ENCODE measurements at regions not wholly inside any gene's neighbourhood (a gene's known extent, or its start where the extent isn't known, plus 50 kb on each side); places are given as distances from the start of the nearest gene placed in this dataset.

DNA sequence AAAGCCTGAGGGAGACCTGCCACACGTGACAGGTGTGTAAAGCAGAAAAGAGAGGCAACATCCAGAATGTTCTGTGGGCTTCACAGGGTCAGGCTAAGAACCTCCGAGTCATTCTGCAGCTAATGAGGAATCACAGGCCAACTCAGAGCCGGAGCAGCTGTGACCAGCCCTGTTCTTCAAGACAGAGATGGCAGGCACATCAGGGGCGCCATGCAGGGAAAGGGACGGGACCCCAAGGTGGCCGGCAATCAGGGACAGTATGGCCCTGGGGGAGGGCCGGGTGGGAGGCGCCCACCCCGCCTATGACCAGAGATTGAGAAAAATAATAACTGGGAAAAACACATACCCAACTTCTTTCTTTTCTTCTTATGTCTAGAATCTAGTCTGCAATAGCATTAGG, 316.7 kb upstream of the SALL3 start:
- no peak for DNase-seq
- Histone ChIP-seq H3K4me3 (no peak overlapping the region), H3K27ac (no peak overlapping the region), H3K9me3 (no peaks in the 10 kb centered on the region), H3K36me3 (no peaks in the 10 kb centered on the region), H3K4me1 (no peaks in the 10 kb centered on the region), H3K27me3 (peaks cover 0 to 9% of the 10 kb centered on the region in 2 donors)
- intact Hi-C loops (cut with DNase I; ENCODE audit: low total_unique reads): no loop called here
- TF ChIP-seq, protein P1, sequence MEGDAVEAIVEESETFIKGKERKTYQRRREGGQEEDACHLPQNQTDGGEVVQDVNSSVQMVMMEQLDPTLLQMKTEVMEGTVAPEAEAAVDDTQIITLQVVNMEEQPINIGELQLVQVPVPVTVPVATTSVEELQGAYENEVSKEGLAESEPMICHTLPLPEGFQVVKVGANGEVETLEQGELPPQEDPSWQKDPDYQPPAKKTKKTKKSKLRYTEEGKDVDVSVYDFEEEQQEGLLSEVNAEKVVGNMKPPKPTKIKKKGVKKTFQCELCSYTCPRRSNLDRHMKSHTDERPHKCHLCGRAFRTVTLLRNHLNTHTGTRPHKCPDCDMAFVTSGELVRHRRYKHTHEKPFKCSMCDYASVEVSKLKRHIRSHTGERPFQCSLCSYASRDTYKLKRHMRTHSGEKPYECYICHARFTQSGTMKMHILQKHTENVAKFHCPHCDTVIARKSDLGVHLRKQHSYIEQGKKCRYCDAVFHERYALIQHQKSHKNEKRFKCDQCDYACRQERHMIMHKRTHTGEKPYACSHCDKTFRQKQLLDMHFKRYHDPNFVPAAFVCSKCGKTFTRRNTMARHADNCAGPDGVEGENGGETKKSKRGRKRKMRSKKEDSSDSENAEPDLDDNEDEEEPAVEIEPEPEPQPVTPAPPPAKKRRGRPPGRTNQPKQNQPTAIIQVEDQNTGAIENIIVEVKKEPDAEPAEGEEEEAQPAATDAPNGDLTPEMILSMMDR (IDR thresholded peaks at IDR 0.05): no peak

DNA sequence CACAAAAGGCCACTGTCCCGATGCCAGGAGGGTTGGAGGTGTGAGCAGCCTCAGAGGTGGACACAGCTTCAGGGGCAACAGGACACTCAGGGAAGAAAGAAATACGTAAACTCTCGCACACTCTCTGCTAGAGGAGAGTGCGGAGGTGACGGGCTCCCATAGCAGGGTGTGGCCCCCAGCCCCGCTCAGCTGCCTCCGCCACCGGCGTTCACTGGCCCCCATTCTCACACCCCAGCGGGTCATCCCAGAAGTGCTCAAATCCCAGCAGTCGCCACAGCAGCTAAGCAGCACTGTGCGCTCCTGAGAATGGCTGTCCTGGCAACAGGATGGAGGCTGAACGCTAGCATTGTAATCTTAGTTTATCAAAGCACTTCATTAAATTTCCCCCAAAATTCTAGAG, 315.6 kb upstream of the SALL3 start:
- TF ChIP-seq, protein P1 (IDR thresholded peaks at IDR 0.05): no peak
- Histone ChIP-seq H3K27me3 (peaks cover 0 to 9% of the 10 kb centered on the region in 2 donors), H3K27ac (no peak overlapping the region), H3K4me1 (no peaks in the 10 kb centered on the region), H3K4me3 (no peak overlapping the region), H3K36me3 (no peaks in the 10 kb centered on the region), H3K9me3 (no peaks in the 10 kb centered on the region)
- intact Hi-C loops (cut with DNase I; ENCODE audit: low total_unique reads): no loop called here
- no peak for DNase-seq

DNA sequence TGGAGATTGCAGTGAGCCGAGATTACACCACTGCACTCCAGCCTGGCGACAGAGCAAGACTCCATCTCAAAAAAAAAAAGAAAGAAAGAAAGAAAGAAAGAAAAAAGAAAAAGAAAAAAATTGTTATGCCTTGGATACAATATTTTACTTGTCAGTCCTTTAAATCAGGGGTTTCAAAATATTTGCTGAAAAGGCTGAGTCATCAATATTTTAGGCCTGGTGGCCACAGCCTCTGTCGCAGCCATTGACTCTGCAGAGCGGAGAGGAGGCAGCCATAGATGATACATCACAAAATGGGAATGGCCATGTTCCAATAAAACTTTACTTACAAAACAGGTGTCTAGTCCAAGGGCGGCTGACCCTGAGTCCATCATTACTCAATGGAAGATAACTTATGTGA, 314.8 kb upstream of the SALL3 start:
- intact Hi-C loops (cut with DNase I; ENCODE audit: low total_unique reads): no loop called here
- no peak overlapping the region for H3K27ac ChIP-seq
- DNase-seq: no peak
- H3K4me1 ChIP-seq: no peaks in the 10 kb centered on the region
- no peaks in the 10 kb centered on the region for H3K36me3 ChIP-seq
- TF ChIP-seq, protein P1 (IDR thresholded peaks at IDR 0.05): no peak
- peaks cover 0 to under 1% of the 10 kb centered on the region in 2 donors for H3K27me3 ChIP-seq
- H3K4me3 ChIP-seq: no peak overlapping the region
- no peaks in the 10 kb centered on the region for H3K9me3 ChIP-seq

DNA sequence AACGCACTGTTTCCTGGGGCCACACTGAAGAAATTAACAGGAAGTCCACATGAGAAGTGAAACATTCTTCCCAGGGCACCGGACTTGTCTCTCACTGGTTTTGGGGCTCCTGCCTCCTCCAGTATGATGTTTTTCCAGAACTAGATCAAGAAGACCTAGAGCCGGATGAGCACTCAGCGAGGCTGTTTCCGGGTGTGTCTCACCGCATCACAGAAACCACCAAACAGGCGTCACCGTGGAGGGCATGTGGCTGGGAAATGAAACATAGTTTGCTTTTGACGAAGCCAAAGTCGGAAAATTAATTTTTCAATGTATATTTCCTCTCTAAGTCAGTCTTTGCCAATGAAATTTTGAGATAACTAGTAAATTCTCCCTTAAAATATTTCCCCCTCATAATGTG, 314.0 kb upstream of the SALL3 start:
- Histone ChIP-seq H3K27ac (no peak overlapping the region), H3K27me3 (no peaks in the 10 kb centered on the region), H3K9me3 (no peaks in the 10 kb centered on the region), H3K4me1 (no peaks in the 10 kb centered on the region), H3K4me3 (no peak overlapping the region), H3K36me3 (no peaks in the 10 kb centered on the region)
- TF ChIP-seq, protein P1 (IDR thresholded peaks at IDR 0.05): no peak
- DNase-seq: no peak
- intact Hi-C loops (cut with DNase I; ENCODE audit: low total_unique reads): no loop called here

DNA sequence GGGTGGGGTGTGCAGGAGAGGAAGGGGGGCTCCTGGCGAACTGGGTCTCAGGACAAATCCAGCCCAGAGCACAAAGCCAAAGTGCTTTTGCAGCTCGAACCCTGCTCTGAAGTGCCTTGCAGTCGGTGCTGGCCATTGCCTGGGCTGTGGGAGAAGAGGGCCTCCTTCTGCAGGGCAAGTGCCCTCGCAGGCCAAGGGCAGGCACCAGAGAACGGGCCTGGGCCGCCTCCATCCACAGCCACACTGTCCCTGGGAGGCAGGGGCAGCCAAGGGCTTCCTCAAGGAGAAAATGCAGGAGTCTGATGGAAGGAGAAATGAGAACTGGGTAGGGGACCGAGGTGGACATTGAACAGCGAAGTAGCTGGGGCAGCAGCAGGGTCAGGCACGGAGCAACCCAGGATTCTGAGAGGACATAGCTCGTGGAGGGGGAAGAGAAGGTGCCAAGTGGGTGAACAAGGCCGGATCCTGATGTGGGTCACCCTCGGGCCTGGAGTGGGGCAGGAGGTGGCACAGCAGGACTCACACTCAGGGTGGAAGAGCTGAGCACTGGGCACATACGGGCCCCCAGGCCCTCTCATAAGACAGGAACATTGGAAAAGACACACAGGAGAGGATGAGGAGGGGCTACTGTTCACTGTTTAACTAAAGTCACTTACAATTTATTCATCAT, 312.8 kb upstream of the SALL3 start:
- Histone ChIP-seq H3K4me1 (no peaks in the 10 kb centered on the region), H3K27me3 (no peaks in the 10 kb centered on the region), H3K27ac (no peak overlapping the region), H3K36me3 (no peaks in the 10 kb centered on the region), H3K4me3 (no peak overlapping the region), H3K9me3 (no peaks in the 10 kb centered on the region)
- no peak for DNase-seq
- intact Hi-C loops (cut with DNase I; ENCODE audit: low total_unique reads): no loop called here
- TF ChIP-seq, protein P1 (IDR thresholded peaks at IDR 0.05): no peak
